ENCODE measurements at regions not wholly inside any gene's neighbourhood (a gene's known extent, or its start where the extent isn't known, plus 50 kb on each side); places are given as distances from the start of the nearest gene placed in this dataset.
A peak's percentile ranks its signal among the peaks of the same experiment; 100 is the strongest.

GRCh38 chr12:127797918-127798317 lies 469.1 kb upstream of the TMEM132C start:
- intact Hi-C loops (cut with micrococcal nuclease): no loop called here
- H3K4me3 Mint-ChIP-seq (ENCODE audit: unreplicated experiment): no peak overlapping the region
- no peak overlapping the region for H3K27ac Mint-ChIP-seq (ENCODE audit: low read depth, unreplicated experiment)
- no TSS peak for BruUV-seq (replicated peaks)
- no peaks in the 10 kb centered on the region for H3K36me3 Mint-ChIP-seq (ENCODE audit: insufficient read depth, unreplicated experiment)
- no peaks in the 10 kb centered on the region for H3K27me3 Mint-ChIP-seq (ENCODE audit: insufficient read depth, unreplicated experiment)
- TF ChIP-seq CTCF (IDR thresholded peaks at IDR 0.05; ENCODE audit: unreplicated experiment): no peak
- no peak for DNase-seq (ENCODE audit: unreplicated experiment)
- H3K9me3 Mint-ChIP-seq (ENCODE audit: unreplicated experiment): peaks cover 41% of the 10 kb centered on the region
- CTCF ChIA-PET: no interaction called here
- POLR2A ChIA-PET: no interaction called here
- H3K4me1 Mint-ChIP-seq (ENCODE audit: insufficient read depth, unreplicated experiment): no peaks in the 10 kb centered on the region

- intact Hi-C loops (cut with micrococcal nuclease): no loop called here
- CTCF ChIA-PET: no interaction called here
- Mint-ChIP-seq H3K9me3 (ENCODE audit: unreplicated experiment) (peaks cover 25% of the 10 kb centered on the region), H3K27ac (ENCODE audit: low read depth, unreplicated experiment) (no peak overlapping the region), H3K4me3 (ENCODE audit: unreplicated experiment) (no peak overlapping the region), H3K36me3 (ENCODE audit: insufficient read depth, unreplicated experiment) (no peaks in the 10 kb centered on the region), H3K4me1 (ENCODE audit: insufficient read depth, unreplicated experiment) (no peaks in the 10 kb centered on the region), H3K27me3 (ENCODE audit: insufficient read depth, unreplicated experiment) (no peaks in the 10 kb centered on the region)
- DNase-seq (ENCODE audit: unreplicated experiment): no peak
- POLR2A ChIA-PET: no interaction called here
- BruUV-seq (replicated peaks): no TSS peak
- no peak for TF ChIP-seq CTCF (IDR thresholded peaks at IDR 0.05; ENCODE audit: unreplicated experiment)
These were observed 464.7 kb upstream of the TMEM132C start for GRCh38 chr12:127802271-127802670.

DNA sequence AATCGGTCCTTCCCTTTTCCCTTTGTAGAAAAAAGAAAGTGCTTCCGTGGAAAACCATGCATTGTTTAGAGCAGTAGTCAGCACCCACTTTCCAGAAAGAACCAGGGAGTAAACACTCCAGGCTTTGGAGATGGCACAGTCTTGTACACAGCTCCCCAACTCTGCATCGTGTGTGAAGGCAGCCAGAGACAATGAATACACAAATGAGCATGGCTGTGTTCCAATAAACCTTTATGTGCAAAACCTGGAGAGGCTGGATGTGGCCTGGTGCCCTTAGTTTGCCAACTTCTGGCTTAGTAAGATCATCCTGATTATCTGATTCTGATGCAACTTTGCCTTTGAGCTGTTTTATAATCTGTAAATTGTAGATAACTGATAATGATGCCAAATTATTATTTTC lies 463.4 kb upstream of the TMEM132C start:
- Mint-ChIP-seq H3K27me3 (ENCODE audit: insufficient read depth, unreplicated experiment) (no peaks in the 10 kb centered on the region), H3K4me1 (ENCODE audit: insufficient read depth, unreplicated experiment) (no peaks in the 10 kb centered on the region), H3K36me3 (ENCODE audit: insufficient read depth, unreplicated experiment) (no peaks in the 10 kb centered on the region), H3K9me3 (ENCODE audit: unreplicated experiment) (peaks cover 27% of the 10 kb centered on the region), H3K4me3 (ENCODE audit: unreplicated experiment) (no peak overlapping the region), H3K27ac (ENCODE audit: low read depth, unreplicated experiment) (no peak overlapping the region)
- DNase-seq (ENCODE audit: unreplicated experiment): no peak
- no TSS peak for BruUV-seq (replicated peaks)
- ChIA-PET CTCF (no interaction called here), POLR2A (no interaction called here)
- intact Hi-C loops (cut with micrococcal nuclease): no loop called here
- TF ChIP-seq CTCF (IDR thresholded peaks at IDR 0.05; ENCODE audit: unreplicated experiment): no peak

DNA sequence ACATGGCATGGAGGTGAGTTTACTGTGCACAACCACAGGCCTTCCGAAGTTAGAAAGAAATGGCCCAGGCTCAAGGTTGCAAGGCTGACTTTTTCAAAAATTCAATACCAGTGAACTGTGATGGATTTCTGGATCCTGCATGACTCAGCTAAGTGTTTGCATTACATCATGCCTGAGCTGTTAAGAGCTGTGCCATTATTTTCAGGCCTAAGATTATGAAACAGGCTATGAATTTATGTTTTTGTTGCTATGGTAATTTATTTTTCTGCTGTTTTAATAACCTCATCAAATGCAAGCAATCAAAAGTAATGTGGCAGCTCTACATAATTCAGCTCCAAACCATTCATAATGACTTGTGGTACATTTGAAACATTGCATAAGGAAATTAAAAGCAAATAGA lies 457.7 kb upstream of the TMEM132C start:
- ChIA-PET POLR2A (no interaction called here), CTCF (interaction anchor here (0.7 kb wide), 1 partner anchor 30 kb away, joined by 3 read pairs; no protein-coding TSS in a partner anchor)
- Mint-ChIP-seq H3K27me3 (ENCODE audit: insufficient read depth, unreplicated experiment) (no peaks in the 10 kb centered on the region), H3K9me3 (ENCODE audit: unreplicated experiment) (peaks cover 22% of the 10 kb centered on the region), H3K27ac (ENCODE audit: low read depth, unreplicated experiment) (no peak overlapping the region), H3K4me1 (ENCODE audit: insufficient read depth, unreplicated experiment) (no peaks in the 10 kb centered on the region), H3K4me3 (ENCODE audit: unreplicated experiment) (no peak overlapping the region), H3K36me3 (ENCODE audit: insufficient read depth, unreplicated experiment) (no peaks in the 10 kb centered on the region)
- intact Hi-C loops (cut with micrococcal nuclease): no loop called here
- no peak for TF ChIP-seq CTCF (IDR thresholded peaks at IDR 0.05; ENCODE audit: unreplicated experiment)
- peak; percentile 18 for DNase-seq (ENCODE audit: unreplicated experiment)
- BruUV-seq (replicated peaks): no TSS peak
